Activated T-helper 2 cell treated with anti-CD3 and anti-CD28 coated beads, Interferon-gamma antibody, Interleukin-2, Interleukin-4, amounts not matched to agents 10 μg/mL and 5 μg/mL and 100 μg/mL, durations not matched to agents 14 hours and 24 hours and 36 hours (primary cell): ENCODE measurements at regions not wholly inside any gene's neighbourhood (a gene's known extent, or its start where the extent isn't known, plus 50 kb on each side); places are given as distances from the start of the nearest gene placed in this dataset.

Experiments used
- DNase-seq: peaks from one replicate; pipeline ENCODE4 v3.0.0; 2021; ENCODE audit warnings: low spot score
- H3K27ac Mint-ChIP-seq: one replicate; pipeline ENCODE4 v1.8.0; 2021; ENCODE audit warnings: mixed read lengths
- H3K27me3 Mint-ChIP-seq: one replicate; pipeline ENCODE4 v1.8.0; 2021; ENCODE audit warnings: low read depth, mixed read lengths
- H3K36me3 Mint-ChIP-seq: one replicate; pipeline ENCODE4 v1.8.0; 2021; ENCODE audit warnings: low read depth, mixed read lengths
- H3K4me1 Mint-ChIP-seq: one replicate; pipeline ENCODE4 v1.8.0; 2021; ENCODE audit warnings: low read depth, mixed read lengths
- H3K4me3 Mint-ChIP-seq: one replicate; pipeline ENCODE4 v1.8.0; 2021; ENCODE audit warnings: low read depth, mild to moderate bottlenecking, moderate library complexity, mixed read lengths
- H3K9me3 Mint-ChIP-seq: one replicate; pipeline ENCODE4 v1.8.0; 2021; ENCODE audit warnings: mixed read lengths
- intact Hi-C: fragments of 100-400 bp; cut with micrococcal nuclease; formaldehyde crosslinking; loops from one replicate; pipeline ENCODE4 v1.15.1; 2023

GRCh38 chr16:87552072-87552718 lies 50.1 kb upstream of the JPH3 start:
- H3K4me1 Mint-ChIP-seq, result peaks cover 4% of the 10 kb centered on the region
- no peaks in the 10 kb centered on the region for H3K36me3 Mint-ChIP-seq
- H3K4me3 Mint-ChIP-seq, result no peak overlapping the region
- H3K9me3 Mint-ChIP-seq, result no peaks in the 10 kb centered on the region
- intact Hi-C loops, result loop anchor here (5.0 kb wide), 1 partner anchor 85 kb away; no protein-coding TSS in a partner anchor
- H3K27me3 Mint-ChIP-seq, result peaks cover 10% of the 10 kb centered on the region
- DNase-seq, result no peak
- H3K27ac Mint-ChIP-seq, result no peak overlapping the region

DNA sequence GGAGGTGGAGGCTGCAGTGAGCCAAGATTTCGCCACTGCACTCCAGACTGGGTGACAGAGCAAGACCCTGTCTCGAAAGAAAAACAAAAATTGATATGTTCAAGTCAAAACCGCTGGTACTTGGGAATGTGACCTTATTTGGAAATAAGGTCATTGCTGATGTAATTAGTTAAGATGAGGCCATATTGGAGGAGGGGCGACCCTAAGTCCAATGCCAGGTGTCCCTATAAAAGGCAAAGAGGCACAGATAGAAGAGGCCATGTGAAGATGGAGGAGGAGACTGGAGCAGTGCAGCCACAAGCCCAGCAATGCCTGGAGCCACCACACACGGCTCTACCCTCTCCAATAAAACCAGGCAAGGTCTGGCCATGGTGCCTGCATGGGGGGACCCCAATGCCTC lies 50.8 kb upstream of the JPH3 start:
- no peak overlapping the region for H3K4me3 Mint-ChIP-seq
- no peak for DNase-seq
- no peaks in the 10 kb centered on the region for H3K9me3 Mint-ChIP-seq
- peaks cover 11% of the 10 kb centered on the region for H3K27me3 Mint-ChIP-seq
- H3K27ac Mint-ChIP-seq, result no peak overlapping the region
- peaks cover 4% of the 10 kb centered on the region for H3K4me1 Mint-ChIP-seq
- no peaks in the 10 kb centered on the region for H3K36me3 Mint-ChIP-seq
- intact Hi-C loops, result loop anchor here (5.0 kb wide), 1 partner anchor 86 kb away; no protein-coding TSS in a partner anchor

GRCh38 chr16:87550495-87550961 lies 51.8 kb upstream of the JPH3 start:
- Mint-ChIP-seq H3K27ac (no peak overlapping the region), H3K4me3 (no peak overlapping the region), H3K9me3 (no peaks in the 10 kb centered on the region), H3K36me3 (no peaks in the 10 kb centered on the region), H3K4me1 (peaks cover 4% of the 10 kb centered on the region), H3K27me3 (peaks cover 11% of the 10 kb centered on the region)
- peak; percentile 32 for DNase-seq
- intact Hi-C loops, result loop anchor here (5.0 kb wide), 1 partner anchor 87 kb away; no protein-coding TSS in a partner anchor

GRCh38 chr16:87549627-87550494 lies 52.4 kb upstream of the JPH3 start:
- no peaks in the 10 kb centered on the region for H3K36me3 Mint-ChIP-seq
- H3K4me3 Mint-ChIP-seq, result no peak overlapping the region
- no peak overlapping the region for H3K27ac Mint-ChIP-seq
- intact Hi-C loops, result loop anchor here (5.0 kb wide), 1 partner anchor 87 kb away; no protein-coding TSS in a partner anchor
- DNase-seq, result no peak
- H3K27me3 Mint-ChIP-seq, result peaks cover 11% of the 10 kb centered on the region
- H3K9me3 Mint-ChIP-seq, result no peaks in the 10 kb centered on the region
- peaks cover 4% of the 10 kb centered on the region for H3K4me1 Mint-ChIP-seq

GRCh38 chr16:87548046-87548445 lies 54.3 kb upstream of the JPH3 start:
- Mint-ChIP-seq H3K36me3 (no peaks in the 10 kb centered on the region), H3K9me3 (no peaks in the 10 kb centered on the region), H3K27ac (no peak overlapping the region), H3K4me1 (peaks cover 4% of the 10 kb centered on the region), H3K27me3 (peaks cover 11% of the 10 kb centered on the region), H3K4me3 (no peak overlapping the region)
- DNase-seq, result no peak
- intact Hi-C loops, result no loop called here

DNA sequence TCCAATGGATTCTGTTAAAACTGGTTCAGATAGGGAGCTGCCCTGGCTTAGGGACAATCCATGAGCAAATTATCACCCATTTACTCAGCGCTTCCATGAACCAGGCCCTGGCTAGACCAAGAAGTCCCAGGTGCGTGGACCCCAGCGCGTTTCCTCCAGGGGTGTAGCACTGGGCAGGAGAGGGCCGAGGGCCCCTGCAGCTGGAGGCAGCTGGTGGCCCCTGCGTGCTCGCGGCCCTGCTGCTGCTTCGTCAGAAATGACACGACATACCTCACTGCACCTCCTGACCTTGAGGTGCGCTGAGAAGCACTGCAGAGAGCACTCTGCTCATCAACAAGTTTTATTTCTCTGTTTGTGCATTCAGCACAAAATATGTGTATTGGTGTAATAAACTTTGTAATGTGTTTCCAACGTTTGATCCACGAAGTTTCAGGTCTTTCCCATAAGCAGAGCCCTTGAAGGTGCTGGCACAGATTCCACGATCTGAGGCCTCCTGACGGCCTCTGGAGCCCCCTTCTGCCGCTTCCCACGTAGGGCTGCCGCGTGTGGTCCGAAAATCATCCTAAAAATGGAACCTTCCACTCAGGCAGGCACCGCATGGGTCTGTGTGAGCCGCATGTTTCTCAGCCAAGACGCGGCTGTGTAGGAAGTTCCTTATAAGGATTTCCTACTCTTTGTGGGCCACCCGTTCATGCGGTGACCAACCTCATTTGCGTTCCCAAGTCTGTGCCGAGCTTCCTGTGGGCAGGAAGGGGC lies 50.8 kb upstream of the ZCCHC14 start:
- Mint-ChIP-seq H3K9me3 (no peaks in the 10 kb centered on the region), H3K4me3 (no peak overlapping the region), H3K4me1 (peaks cover under 1% of the 10 kb centered on the region), H3K27ac (no peak overlapping the region), H3K36me3 (no peaks in the 10 kb centered on the region), H3K27me3 (peaks cover 20% of the 10 kb centered on the region)
- DNase-seq, result no peak
- intact Hi-C loops, result no loop called here

- intact Hi-C loops, result no loop called here
- H3K27ac Mint-ChIP-seq, result no peak overlapping the region
- no peaks in the 10 kb centered on the region for H3K36me3 Mint-ChIP-seq
- peaks cover 19% of the 10 kb centered on the region for H3K27me3 Mint-ChIP-seq
- DNase-seq, result no peak
- H3K4me3 Mint-ChIP-seq, result no peak overlapping the region
- H3K4me1 Mint-ChIP-seq, result peaks cover 5% of the 10 kb centered on the region
- H3K9me3 Mint-ChIP-seq, result no peaks in the 10 kb centered on the region
Observed at GRCh38 chr16:87542531-87543102, 49.8 kb upstream of the ZCCHC14 start.
